ENCODE measurements at regions not wholly inside any gene's neighbourhood (a gene's known extent, or its start where the extent isn't known, plus 50 kb on each side); places are given as distances from the start of the nearest gene placed in this dataset.

- TF ChIP-seq CTCF (IDR thresholded peaks at IDR 0.05; ENCODE audit: insufficient read depth, low read depth, low read length) (no peak), EZH2 (IDR thresholded peaks at IDR 0.05; ENCODE audit: insufficient read depth, low read length) (no peak)
These were observed 144.2 kb downstream of the BMS1 start for GRCh38 chr10:42926843-42927242.

Measured in astrocyte (in vitro differentiated cells and primary cell).